H1 (cell line): ENCODE measurements at regions not wholly inside any gene's neighbourhood (a gene's known extent, or its start where the extent isn't known, plus 50 kb on each side); places are given as distances from the start of the nearest gene placed in this dataset.

ENCODE experiments used
- CTCF ChIA-PET: fragments of 300-600 bp; sonication (Branson Sonifier 250); formaldehyde crosslinking; loops from one replicate; lab custom pipeline; 2021; ENCODE audit not compliant: partially characterized antibody; lab: Charles Lee
- POLR2A ChIA-PET: fragments of 300-600 bp; sonication (Branson Sonifier 250); formaldehyde crosslinking; loops from one replicate; lab custom pipeline; 2021; ENCODE audit warnings: inconsistent platforms; ENCODE audit not compliant: partially characterized antibody; lab: Charles Lee
- DNase-seq, 2 experiments: peaks; one replicate each; pipeline versions ENCODE4 v3.0.0 to v3.0.0-alpha.2; 2010 to 2022; ENCODE audit warnings: low spot score in 2 of 2, low read depth in 1 of 2, mixed read lengths in 1 of 2
- FAIRE-seq: peaks from 2 replicates; lab custom pipeline; 2011; peaks lifted over from hg19 to GRCh38; lab: Jason Lieb, UNC
- H2AFZ ChIP-seq: 2 replicates; pipeline ENCODE4 v1.8.1; 2012; ENCODE audit warnings: low read length, inconsistent platforms
- H2AK5ac ChIP-seq: 2 replicates; pipeline ENCODE4 v1.6.1; 2013; ENCODE audit warnings: low read depth, low read length
- H2BK120ac ChIP-seq: replicated peaks from 2 replicates; pipeline ENCODE3; 2013; ENCODE audit warnings: low read depth, low read length, inconsistent platforms
- H2BK12ac ChIP-seq: 2 replicates; pipeline ENCODE4 v1.6.1; 2013; ENCODE audit warnings: low read depth, low read length
- H2BK15ac ChIP-seq: 2 replicates; pipeline ENCODE4 v1.6.1; 2013; ENCODE audit warnings: low read length
- H2BK20ac ChIP-seq: 2 replicates; pipeline ENCODE4 v1.6.1; 2013; ENCODE audit warnings: low read length
- H2BK5ac ChIP-seq: 2 replicates; pipeline ENCODE4 v1.6.1; 2013; ENCODE audit warnings: low read depth, low read length
- H3K14ac ChIP-seq: 2 replicates; pipeline ENCODE4 v1.6.1; 2013; ENCODE audit warnings: inconsistent platforms; ENCODE audit not compliant: insufficient read length
- H3K18ac ChIP-seq: 2 replicates; pipeline ENCODE4 v1.6.1; 2013; ENCODE audit warnings: low read length; ENCODE audit errors: extremely low read depth
- H3K23ac ChIP-seq: 2 replicates; pipeline ENCODE4 v1.6.1; 2013; ENCODE audit warnings: inconsistent platforms; ENCODE audit not compliant: insufficient read length
- H3K23me2 ChIP-seq: 2 replicates; pipeline ENCODE4 v1.6.1; 2013; ENCODE audit warnings: low read depth, low read length
- H3K27ac ChIP-seq: 2 replicates; pipeline ENCODE4 v1.6.1; 2011; ENCODE audit warnings: low read depth, low read length, inconsistent platforms
- H3K27me3 ChIP-seq, 4 experiments: replicated peaks in 1 of 4; 1 replicate in 1 of 4; 2 replicates in 3 of 4; pipeline versions ENCODE4 v1.6.1 to v1.8.1; 2011 to 2013; ENCODE audit warnings: low read length in 3 of 4, mild to moderate bottlenecking in 3 of 4, inconsistent platforms in 2 of 4, mixed read lengths in 2 of 4, moderate library complexity in 1 of 4; ENCODE audit not compliant: control insufficient read depth in 3 of 4, insufficient read depth in 3 of 4; ENCODE audit errors: extremely low read depth in 1 of 4
- H3K36me3 ChIP-seq, 4 experiments: 2 replicates each; pipeline versions ENCODE4 v1.6.1 to v1.8.1; 2011 to 2013; ENCODE audit warnings: mild to moderate bottlenecking in 4 of 4, low read length in 3 of 4, moderate library complexity in 2 of 4, control low read depth in 1 of 4, inconsistent platforms in 1 of 4; ENCODE audit not compliant: insufficient read depth in 4 of 4, control insufficient read depth in 2 of 4
- H3K4ac ChIP-seq: replicated peaks from 2 replicates; pipeline ENCODE3; 2013; ENCODE audit warnings: low read length, low read depth, mixed read lengths, inconsistent platforms; ENCODE audit not compliant: insufficient read length
- H3K4me1 ChIP-seq, 4 experiments: replicated peaks in 1 of 4; 1 replicate in 1 of 4; 2 replicates in 3 of 4; pipeline versions ENCODE4 v1.6.1 to v1.8.1; 2011 to 2013; ENCODE audit warnings: low read length in 3 of 4, inconsistent platforms in 2 of 4, mixed read lengths in 1 of 4; ENCODE audit not compliant: insufficient read depth in 4 of 4, control insufficient read depth in 3 of 4
- H3K4me2 ChIP-seq, 2 experiments: 2 replicates each; pipeline versions ENCODE4 v1.6.1 to v1.8.1; 2011 to 2013; ENCODE audit warnings: low read depth in 2 of 2, low read length in 2 of 2, control low read depth in 1 of 2, inconsistent platforms in 1 of 2, mild to moderate bottlenecking in 1 of 2; ENCODE audit not compliant: insufficient read depth in 1 of 2
- H3K4me3 ChIP-seq, 4 experiments: fragments of 200-600, 300-600 bp in 1 of 4; sonication (generic), shearing (Covaris generic), sonication (Bioruptor Twin) in 1 of 4; 2 replicates each; pipeline versions ENCODE4 v1.5.1 to v1.8.1; 2011 to 2016; ENCODE audit warnings: low read length in 4 of 4, low read depth in 3 of 4, control low read depth in 2 of 4, inconsistent platforms in 2 of 4, mild to moderate bottlenecking in 2 of 4, mixed read lengths in 1 of 4, moderate library complexity in 1 of 4; ENCODE audit not compliant: insufficient read depth in 2 of 4; ENCODE audit errors: extremely low read depth in 1 of 4
- H3K56ac ChIP-seq: replicated peaks from 2 replicates; pipeline ENCODE3; 2013; ENCODE audit warnings: low read depth, mild to moderate bottlenecking, mixed read lengths, low read length, inconsistent platforms; ENCODE audit not compliant: insufficient read length
- H3K79me1 ChIP-seq: 2 replicates; pipeline ENCODE4 v1.6.1; 2013; ENCODE audit warnings: low read depth, low read length, control low read depth
- H3K79me2 ChIP-seq, 2 experiments: 2 replicates each; pipeline versions ENCODE4 v1.6.1 to v1.8.1; 2012 to 2013; ENCODE audit warnings: low read length in 2 of 2, mild to moderate bottlenecking in 2 of 2, inconsistent platforms in 1 of 2; ENCODE audit not compliant: insufficient read depth in 2 of 2, control insufficient read depth in 1 of 2
- H3K9ac ChIP-seq, 4 experiments: replicated peaks in 1 of 4; 1 replicate in 1 of 4; 2 replicates in 3 of 4; pipeline versions ENCODE4 v1.6.1 to v1.8.1; 2011 to 2013; ENCODE audit warnings: low read depth in 3 of 4, low read length in 3 of 4, control low read depth in 2 of 4, mild to moderate bottlenecking in 2 of 4, moderate library complexity in 2 of 4, inconsistent platforms in 1 of 4; ENCODE audit errors: extremely low read depth in 1 of 4
- H3K9me3 ChIP-seq, 2 experiments: 2 replicates each; pipeline versions ENCODE4 v1.6.1 to v1.8.1; 2012 to 2013; ENCODE audit warnings: mild to moderate bottlenecking in 2 of 2, moderate library complexity in 2 of 2, control low read depth in 1 of 2, inconsistent platforms in 1 of 2, low read depth in 1 of 2, low read length in 1 of 2, mixed read lengths in 1 of 2; ENCODE audit not compliant: insufficient read depth in 2 of 2
- H4K20me1 ChIP-seq, 2 experiments: replicated peaks in 1 of 2; 2 replicates each; pipeline versions ENCODE3 to v1.8.1; 2011 to 2013; ENCODE audit warnings: inconsistent platforms in 2 of 2, low read length in 2 of 2, mild to moderate bottlenecking in 1 of 2; ENCODE audit not compliant: insufficient read depth in 2 of 2, control insufficient read depth in 1 of 2
- H4K5ac ChIP-seq: 2 replicates; pipeline ENCODE4 v1.6.1; 2013; ENCODE audit warnings: low read length, low read depth, mixed read lengths, inconsistent platforms; ENCODE audit not compliant: insufficient read length
- H4K8ac ChIP-seq: 2 replicates; pipeline ENCODE4 v1.8.0; 2013; ENCODE audit warnings: mild to moderate bottlenecking, moderate library complexity, low read length, inconsistent platforms; ENCODE audit not compliant: insufficient read depth; ENCODE audit errors: extremely low read depth
- H4K91ac ChIP-seq: replicated peaks from 2 replicates; pipeline ENCODE3; 2013; ENCODE audit warnings: low read length, mixed read lengths, inconsistent platforms; ENCODE audit not compliant: insufficient read length
- CTCF ChIP-seq, 3 experiments: IDR thresholded peaks; 1 replicate in 2 of 3; 2 replicates in 1 of 3; pipeline versions ENCODE4 v1.5.1 to v1.6.1; 2011; ENCODE audit warnings: low read length in 3 of 3, mild to moderate bottlenecking in 3 of 3, inconsistent platforms in 2 of 3, low read depth in 1 of 3, moderate library complexity in 1 of 3; ENCODE audit not compliant: insufficient read depth in 1 of 3; ENCODE audit errors: control extremely low read depth in 1 of 3
- SP4 ChIP-seq: IDR thresholded peaks from 2 replicates; pipeline ENCODE4 v1.6.1; 2012; ENCODE audit warnings: low read length, inconsistent platforms
- WGBS, 2 experiments: shearing (Covaris generic) in 1 of 2; methylation state at CpG; one replicate each; pipeline versions ENCODE4 v1.1.6 to v1.1.7; 2013 to 2015; ENCODE audit warnings: low lambda C conversion rate in 2 of 2, mixed read lengths in 2 of 2, inconsistent platforms in 1 of 2, low coverage in 1 of 2, missing lambda C conversion rate in 1 of 2; ENCODE audit not compliant: insufficient replicate concordance in 2 of 2, insufficient coverage in 1 of 2, insufficient read length in 1 of 2; ENCODE audit errors: extremely low coverage in 1 of 2, missing lambda C conversion rate in 1 of 2; 5-methylcytosine and 5-hydroxymethylcytosine counted together

- Histone ChIP-seq H3K4me1 (no peaks in the 10 kb centered on the region; a peak in 1 of 7 replicates), H2AK5ac (no peak overlapping the region), H4K20me1 (no peaks in the 10 kb centered on the region), H2BK5ac (no peak overlapping the region), H2BK15ac (no peak overlapping the region), H3K27me3 (no peaks in the 10 kb centered on the region), H2BK20ac (no peak overlapping the region), H3K18ac (no peak overlapping the region), H3K9me3 (no peaks in the 10 kb centered on the region), H3K36me3 (no peaks in the 10 kb centered on the region), H3K23me2 (no peaks in the 10 kb centered on the region), H4K91ac (no peak overlapping the region), H3K79me2 (no peaks in the 10 kb centered on the region), H3K4ac (no peak overlapping the region), H2BK12ac (no peak overlapping the region), H4K5ac (no peak overlapping the region), H3K23ac (no peak overlapping the region), H2AFZ (no peak overlapping the region), H3K79me1 (no peaks in the 10 kb centered on the region), H3K4me2 (no peak overlapping the region), H3K56ac (no peak overlapping the region), H3K27ac (no peak overlapping the region), H2BK120ac (no peak overlapping the region), H3K4me3 (no peak overlapping the region), H3K9ac (no peak overlapping the region), H3K14ac (no peak overlapping the region), H4K8ac (no peak overlapping the region)
- ChIA-PET CTCF (interaction anchor here (0.6 to 1.3 kb wide), 2 partner anchors 224 to 452 kb away, joined by 3 read pairs; no protein-coding TSS in a partner anchor), POLR2A (no interaction called here)
- WGBS, 2 experiments: 83% methylated on average over 3 of the region's 3 CpGs; no CpG with 5 or more reads in 1 of the 2 experiments
- FAIRE-seq (no peak), DNase-seq (no peak)
- TF ChIP-seq SP4 (no peak), CTCF (IDR thresholded peaks at IDR 0.05; ENCODE audit: control extremely low read depth in 1 of 3, insufficient read depth in 1 of 3, low read depth in 1 of 3, low read length in 3 of 3) (no peak)
Measured at GRCh38 chr7:9960460-9960859, 1013.2 kb upstream of the PHF14 start.
